ENCODE measurements at regions not wholly inside any gene's neighbourhood (a gene's known extent, or its start where the extent isn't known, plus 50 kb on each side); places are given as distances from the start of the nearest gene placed in this dataset.
"Not testable (repeated sequence)": the region's sequence is repeated elsewhere in the genome, so short reads cannot be mapped to it uniquely, and the experiment has no call there.

DNA sequence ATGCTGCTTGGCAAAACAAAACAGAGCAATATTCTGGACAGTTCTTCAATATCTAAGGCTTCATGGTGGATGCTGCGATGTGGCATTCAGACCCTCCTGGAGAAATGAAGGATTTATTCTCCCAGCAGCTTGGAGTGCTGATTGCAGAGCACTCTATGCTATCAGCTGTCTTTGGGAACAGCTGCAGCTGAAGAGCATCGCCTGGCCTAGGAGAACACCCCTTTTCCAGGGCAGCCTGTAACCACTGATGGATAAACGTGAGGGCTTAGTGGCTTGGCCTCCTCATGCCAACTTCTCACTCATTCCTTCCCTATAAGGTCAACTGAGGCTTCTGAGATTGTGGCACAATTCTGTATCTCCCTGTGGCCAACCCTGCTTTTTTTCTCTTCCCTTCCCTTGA is 638.1 kb upstream of the CNTNAP2 start:
- DNase-seq (ENCODE audit: low read depth in 4 of 4, low spot score in 1 of 4): no peak

DNA sequence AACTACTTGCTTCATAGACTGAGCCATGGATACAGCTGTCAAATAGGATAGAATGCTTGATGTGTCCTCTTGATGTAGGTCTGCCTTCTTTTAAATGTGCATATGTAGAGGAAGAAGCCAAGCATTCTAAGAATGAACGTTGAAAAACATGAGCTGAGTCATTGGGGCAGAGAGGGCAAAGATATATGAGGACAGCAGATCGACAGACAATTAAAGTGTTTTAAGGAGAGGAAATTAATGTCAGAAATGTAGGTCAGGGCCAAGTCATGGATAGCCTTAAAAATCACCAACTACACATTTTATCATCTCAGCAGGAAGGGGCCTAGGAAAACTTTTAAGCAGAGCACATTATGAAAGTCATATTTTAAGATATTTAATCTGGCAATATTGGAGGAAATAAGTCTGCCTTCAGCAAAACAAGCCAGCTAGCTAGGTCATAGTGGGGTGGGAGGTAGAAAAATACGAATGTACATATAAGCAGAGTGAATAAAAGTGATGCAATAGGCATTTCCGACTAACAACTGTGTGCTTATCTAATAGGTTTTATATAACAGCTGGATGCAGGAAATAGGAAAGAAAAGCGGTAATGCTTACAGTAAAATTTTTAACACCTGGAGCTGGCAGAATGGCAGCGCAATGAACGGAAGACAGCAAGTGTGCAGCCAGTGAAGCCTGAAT is 638.3 kb upstream of the TPK1 start:
- DNase-seq (ENCODE audit: low read depth in 4 of 4, low spot score in 1 of 4): no peak

DNA sequence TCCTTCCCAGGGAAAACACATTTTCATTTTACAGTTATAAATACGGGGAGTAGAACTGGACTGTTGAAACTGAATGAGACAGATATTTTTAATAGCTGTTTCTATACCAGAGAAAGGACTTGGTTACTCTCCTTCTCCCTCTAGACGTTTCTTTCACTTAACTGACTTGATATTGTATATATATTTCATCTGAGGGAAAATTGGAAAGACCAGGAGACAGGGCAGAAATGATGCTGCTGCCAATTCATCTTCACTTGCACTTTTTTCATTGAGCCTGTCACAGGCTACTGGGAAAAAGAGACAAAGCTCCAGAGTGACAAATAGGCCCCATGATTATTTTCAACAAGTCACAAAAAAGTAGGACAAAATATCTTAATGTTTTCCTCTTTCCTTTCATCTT is 636.0 kb upstream of the TPK1 start:
- DNase-seq (ENCODE audit: low read depth in 4 of 4, low spot score in 1 of 4): no peak

DNA sequence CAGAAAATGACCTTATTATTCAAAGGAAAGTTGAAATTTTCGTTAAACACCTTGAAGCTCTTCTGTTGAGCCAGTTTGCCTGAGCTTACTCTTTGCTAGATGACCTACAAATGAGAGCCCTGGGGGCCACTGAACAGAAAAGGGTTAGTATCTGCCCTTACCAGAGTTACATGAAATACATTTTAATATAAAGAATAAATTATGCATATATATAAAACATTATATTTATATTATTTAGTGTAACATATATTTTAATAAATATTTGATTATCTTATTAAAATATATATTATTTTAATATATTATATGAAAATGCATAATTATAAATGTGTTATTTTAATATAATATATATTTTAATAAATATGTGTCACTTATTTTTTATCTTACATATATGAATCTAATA is 628.4 kb upstream of the TPK1 start:
- no peak for DNase-seq (ENCODE audit: low read depth in 4 of 4, low spot score in 1 of 4)

DNA sequence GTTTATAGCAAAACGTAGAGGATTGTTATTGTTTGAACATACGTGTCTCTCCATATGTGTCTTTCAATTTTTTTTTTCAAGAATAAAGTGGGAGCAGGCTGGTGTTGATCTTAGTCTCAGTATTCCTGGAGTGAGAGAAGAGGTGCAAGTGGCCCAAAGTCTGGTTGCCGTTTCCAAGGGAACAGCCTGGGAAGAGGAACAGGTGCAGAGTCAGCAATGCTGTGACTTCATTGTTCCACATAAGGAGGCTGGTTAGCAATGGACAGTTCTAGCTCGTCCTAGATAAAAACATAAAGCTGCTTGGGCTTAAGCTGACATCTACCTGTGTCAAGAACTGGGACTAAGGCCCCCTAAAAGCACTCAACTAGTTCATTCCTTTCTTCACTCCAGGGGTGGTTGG is 626.6 kb upstream of the TPK1 start:
- DNase-seq (ENCODE audit: low read depth in 4 of 4, low spot score in 1 of 4): no peak

DNA sequence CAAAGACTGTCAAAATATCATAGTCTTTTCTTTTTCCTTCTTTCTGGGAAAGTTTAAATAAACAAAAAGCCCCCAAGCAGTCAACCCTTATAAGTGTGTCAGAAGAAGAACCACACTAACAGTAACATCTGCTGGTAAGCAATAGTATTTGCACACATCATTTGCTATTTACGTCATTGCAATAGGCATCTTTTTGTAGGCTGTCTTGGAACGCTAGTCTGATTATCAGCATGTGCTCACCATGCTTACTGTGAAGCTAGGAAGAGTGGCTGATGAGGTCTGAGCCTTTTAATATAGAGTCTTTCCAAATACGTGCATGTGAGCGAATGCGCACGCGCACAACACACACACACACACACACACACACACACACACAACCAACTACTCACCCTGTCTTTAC is 599.0 kb upstream of the TPK1 start:
- DNase-seq (ENCODE audit: low read depth in 4 of 4, low spot score in 1 of 4): no peak

DNA sequence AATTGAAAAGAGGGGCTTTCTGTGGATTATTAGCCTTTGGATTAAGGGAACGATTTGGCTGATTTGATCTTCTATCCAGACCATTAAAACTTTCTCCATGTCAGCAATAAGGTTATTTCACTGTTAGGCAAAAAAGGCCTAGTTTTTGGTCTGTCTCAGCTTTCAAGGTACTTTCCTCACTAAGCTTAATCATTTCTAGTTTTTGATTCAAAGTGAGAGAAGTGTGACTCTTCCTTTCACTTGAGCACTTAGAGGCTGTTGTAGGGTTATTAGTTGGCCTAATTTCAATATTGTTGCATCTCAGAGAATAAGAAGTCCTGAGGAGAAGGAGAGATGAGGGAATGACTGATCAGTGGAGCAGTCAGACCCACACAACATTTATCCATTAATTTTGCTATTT is 596.0 kb upstream of the TPK1 start:
- no peak for DNase-seq (ENCODE audit: low read depth in 4 of 4, low spot score in 1 of 4)

DNA sequence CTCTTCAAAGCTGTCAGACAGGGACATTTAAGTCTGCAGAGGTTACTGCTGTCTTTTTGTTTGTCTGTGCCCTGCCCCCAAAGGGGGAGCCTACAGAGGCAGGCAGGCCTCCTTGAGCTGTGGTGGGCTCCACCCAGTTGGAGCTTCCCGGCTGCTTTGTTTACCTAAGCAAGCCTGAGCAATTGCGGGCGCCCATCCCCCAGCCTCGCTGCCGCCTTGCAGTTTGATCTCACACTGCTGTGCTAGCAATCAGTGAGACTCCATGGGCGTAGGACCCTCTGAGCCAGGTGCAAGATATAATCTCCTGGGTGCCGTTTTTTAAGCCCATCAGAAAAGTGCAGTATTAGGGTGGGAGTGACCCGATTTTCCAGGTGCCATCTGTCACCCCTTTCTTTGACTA is 582.6 kb upstream of the TPK1 start:
- DNase-seq (ENCODE audit: low read depth in 4 of 4, low spot score in 1 of 4): not testable (repeated sequence)

DNA sequence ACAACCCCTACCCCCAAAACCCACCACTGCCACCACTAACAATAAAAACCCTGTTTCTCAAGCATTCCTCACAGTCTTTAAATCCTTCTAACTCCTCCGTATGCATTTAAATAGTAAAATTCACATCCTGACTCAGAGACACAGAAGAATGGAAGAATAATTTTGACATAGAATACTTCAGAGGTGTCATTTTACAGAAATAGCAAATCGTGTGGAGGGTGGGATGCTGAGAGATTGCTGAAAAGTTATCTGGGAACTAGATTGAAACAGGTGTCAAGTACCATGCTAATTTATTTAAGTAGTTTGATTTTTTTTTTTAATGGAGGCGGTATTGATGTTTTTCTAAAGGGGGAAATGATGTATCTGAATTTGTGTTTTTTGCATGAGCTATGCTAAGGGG is 575.2 kb upstream of the TPK1 start:
- no peak for DNase-seq (ENCODE audit: low read depth in 4 of 4, low spot score in 1 of 4)

DNA sequence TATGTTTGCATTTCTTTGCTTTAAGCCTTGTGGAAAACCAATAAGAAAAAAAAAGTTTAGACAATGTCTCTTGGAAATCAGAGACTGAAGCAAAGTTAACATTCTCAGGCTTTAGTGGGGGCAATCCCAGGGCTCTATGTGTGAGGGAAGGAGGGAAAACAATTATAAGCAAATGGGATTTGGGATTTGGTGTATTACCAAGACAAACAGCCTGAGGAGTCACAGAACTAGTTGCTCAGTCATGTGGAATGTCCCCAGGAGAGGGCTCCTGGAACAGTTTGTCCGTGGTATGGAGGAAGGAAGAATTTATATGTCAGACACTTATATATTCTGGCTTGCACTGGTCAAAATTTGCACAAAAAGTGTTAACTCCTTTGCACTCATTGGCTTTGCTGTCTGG is 562.9 kb upstream of the TPK1 start:
- DNase-seq (ENCODE audit: low read depth in 4 of 4, low spot score in 1 of 4): no peak

DNA sequence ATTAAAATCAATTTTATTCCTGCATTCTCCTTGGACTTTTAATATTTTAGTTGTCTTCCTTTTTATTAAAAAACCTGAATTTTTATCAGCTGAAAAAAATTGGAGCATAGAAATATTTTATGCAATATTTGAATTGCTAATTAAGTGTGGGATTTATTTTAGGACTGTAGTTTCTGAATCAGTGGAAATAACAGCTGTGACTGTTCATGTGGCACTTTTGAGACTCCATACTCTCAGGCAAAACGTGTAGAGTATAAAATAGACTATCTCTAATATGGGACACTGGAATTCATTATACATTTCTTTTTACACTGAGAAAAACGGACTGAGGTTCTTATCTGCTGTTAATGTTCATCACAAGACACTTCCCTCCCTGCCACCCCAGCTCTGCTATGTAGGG is 558.3 kb upstream of the TPK1 start:
- DNase-seq (ENCODE audit: low read depth in 4 of 4, low spot score in 1 of 4): no peak

DNA sequence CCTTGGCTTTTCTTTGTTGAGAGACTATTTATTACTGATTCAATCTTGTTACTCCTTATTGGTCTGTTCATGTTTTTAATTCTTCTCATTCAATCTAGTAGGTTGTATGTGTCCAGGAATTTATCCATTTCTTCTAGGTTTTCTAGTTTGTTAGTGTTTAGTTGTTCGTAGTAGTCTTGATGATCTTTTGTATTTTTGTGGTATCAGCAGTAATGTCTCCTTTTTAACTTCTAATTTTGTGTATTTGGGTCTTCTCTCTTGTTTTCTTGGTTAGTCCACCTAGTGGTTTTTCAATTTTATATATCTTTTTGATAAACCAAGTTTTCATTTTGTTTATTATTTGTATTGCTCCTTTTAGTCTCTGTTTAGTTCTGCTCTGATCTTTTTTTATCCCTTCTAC is 546.9 kb upstream of the TPK1 start:
- no peak for DNase-seq (ENCODE audit: low read depth in 4 of 4, low spot score in 1 of 4)

DNA sequence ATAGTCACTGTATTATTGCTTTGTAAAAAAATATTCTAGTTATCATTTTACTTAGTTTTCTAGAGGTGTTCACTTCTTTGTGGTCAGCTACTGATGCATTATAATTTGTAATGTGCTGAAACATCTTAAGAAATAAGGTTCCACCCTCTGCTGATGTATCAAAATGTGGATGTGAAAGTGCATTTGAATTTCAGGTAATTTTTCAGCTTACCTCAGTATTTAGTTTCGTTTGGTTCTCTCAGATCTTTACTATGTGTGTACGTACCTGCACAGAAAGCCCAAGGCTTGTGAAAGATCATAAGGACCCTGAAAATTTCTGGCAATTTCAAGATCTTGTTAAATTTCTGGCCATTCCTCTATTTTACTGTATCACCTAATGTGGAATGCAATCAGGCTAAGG is 542.3 kb upstream of the TPK1 start:
- DNase-seq (ENCODE audit: low read depth in 4 of 4, low spot score in 1 of 4): no peak

DNA sequence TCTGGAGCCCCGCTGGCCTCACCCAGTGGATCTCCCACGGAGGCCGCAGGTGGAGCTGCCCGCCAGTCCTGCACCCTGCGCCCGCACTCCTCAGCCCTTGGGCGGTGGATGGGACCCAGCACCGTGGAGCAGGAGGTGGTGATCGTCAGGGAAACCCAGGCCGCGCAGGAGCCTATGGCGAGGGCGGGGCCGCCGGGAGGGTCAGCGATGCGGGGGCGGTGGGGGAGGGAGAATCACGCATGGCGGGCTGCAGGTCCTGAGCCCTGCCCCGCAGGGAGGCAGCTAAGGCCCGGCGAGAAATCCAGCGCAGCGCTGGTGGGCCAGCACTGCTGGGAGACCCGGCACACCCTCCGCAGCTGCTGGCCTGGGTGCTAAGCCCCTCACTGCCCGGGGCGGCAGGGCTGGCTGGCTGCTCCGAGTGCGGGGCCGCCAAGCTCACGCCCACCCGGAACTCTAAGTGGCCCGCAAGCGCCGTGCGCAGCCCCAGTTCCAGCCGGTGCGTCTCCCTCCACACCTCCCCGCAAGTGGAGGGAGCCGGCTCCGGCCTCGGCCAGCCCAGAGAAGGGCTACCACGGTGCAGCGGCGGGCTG is 524.8 kb upstream of the TPK1 start:
- DNase-seq (ENCODE audit: low read depth in 4 of 4, low spot score in 1 of 4): no peak

DNA sequence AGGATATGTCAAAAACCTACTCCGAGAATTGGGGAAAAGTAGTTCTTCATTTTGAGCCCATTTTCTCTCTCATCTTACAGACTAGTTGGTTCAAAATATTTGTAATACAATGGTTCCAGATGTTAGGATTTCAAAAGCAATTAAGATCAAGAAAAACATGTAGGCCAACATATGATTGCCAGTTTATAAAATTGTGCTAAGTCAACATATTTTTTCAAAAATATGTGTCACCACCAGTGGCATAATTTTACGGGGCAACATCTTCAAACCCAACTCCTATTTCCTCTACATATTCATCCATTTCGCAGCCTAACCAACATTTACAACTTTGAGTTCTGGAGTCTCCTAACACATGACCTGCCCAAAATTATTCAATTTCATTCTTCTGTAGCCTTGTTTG is 514.5 kb upstream of the TPK1 start:
- DNase-seq (ENCODE audit: low read depth in 4 of 4, low spot score in 1 of 4): no peak

DNA sequence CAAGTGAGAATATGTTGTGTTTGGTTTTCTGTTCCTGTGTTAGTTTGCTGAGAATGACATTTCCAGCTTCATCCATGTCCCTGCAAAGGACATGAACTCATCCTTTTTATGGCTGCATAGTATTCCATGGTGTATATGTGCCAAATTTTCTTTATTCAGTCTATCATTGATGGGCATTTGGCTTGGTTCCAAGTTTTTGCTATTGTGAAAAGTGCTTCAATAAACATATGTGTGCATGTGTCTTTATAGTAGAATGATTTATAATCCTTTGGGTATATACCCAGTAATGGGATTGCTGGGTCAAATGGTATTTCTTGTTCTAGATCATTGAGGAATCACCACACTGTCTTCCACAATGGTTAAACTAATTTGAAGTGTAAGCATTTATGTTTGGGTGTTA is 513.6 kb upstream of the TPK1 start:
- DNase-seq (ENCODE audit: low read depth in 4 of 4, low spot score in 1 of 4): not testable (repeated sequence)

DNA sequence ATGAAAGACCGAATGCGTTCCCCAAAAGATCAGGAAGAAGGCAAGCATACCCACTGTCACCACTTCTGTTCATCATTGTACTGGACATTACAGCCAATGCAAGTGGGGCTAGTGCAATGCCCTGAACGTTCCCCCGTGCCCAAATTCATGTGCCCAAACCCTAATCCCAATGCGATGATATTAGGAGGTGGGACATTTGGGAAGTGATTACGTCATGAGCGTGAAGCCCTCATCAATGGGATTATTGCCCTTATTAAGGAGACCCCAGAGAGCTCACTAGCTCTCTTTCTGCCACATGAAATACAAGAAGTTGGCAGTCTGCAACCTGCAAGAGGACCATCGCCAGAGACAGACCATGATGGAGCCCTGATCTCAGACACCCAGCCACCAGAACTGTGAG is 511.4 kb upstream of the TPK1 start:
- DNase-seq (ENCODE audit: low read depth in 4 of 4, low spot score in 1 of 4): no peak

DNA sequence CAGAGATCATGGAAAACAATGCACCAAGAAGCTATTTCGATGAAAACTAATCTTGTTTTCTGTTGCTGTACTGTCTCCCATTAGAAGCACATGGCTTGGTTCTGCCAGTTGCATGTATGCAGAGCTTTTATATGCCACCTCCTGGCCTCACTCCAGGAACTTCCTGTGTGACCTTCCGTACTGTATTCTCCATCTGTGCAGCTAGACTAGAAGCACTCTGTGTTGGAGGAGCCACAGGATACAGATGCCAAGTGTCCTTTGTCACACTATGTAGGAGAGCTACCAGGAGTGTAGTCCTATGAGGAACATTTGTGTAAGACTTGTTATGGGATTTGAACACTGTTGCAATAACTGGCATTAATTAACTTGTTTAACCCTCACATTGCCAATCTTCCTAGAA is 503.5 kb upstream of the TPK1 start:
- no peak for DNase-seq (ENCODE audit: low read depth in 4 of 4, low spot score in 1 of 4)

DNA sequence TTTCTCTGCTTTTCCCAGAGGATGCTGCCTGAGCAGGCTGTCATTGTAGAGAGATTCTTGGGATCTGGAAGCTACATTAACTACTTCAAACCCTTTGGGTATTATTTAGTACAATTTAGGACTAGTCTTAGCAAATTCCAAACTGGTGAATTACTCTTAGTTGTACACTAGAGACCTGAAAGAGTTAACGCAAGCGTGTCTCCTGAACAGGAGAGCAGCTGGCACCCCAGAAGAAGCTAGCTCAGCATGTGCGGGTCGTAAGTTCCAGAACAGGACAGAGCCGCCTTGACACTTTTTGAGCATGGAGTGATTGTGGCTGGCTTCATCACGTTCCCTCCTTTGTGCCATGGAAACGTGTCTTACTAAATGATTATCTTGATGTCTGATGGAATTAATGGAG is 495.7 kb upstream of the TPK1 start:
- no peak for DNase-seq (ENCODE audit: low read depth in 4 of 4, low spot score in 1 of 4)

DNA sequence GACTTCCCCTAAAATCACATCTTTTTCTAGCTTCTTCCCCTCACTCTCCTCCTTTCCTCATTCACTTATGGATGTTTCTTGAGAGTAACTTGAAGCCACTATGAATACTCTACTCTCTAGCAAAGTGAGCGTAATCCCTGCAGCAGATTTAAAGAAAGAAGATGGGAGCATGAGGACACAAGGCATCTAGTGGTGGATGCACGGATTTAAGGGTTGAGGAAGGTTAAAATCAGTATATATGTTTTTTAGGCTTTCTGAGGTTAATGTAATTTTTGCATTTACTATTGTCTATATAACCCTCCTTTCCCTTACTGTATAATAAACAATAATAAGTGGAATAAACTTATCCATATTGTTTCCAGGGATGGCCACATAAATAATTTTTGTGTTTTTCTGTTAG is 495.2 kb upstream of the TPK1 start:
- no peak for DNase-seq (ENCODE audit: low read depth in 4 of 4, low spot score in 1 of 4)

DNA sequence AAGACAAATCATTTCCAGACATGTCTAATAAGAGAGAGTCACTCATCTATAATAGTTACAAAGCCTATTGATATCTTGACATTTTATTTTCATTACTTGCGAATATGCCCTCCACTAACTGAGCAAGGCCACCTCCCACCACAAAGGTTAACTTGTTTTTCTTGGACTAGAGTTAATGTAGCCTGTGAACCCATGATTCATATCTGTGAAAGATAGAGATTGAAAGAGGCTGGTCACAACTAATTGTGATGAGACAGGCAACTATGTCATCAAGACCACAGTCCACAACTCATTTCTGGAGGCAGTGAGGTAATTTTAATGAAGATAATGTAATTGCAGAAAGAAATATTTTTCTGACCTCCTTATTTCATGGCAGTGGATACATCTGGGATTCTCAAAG is 491.8 kb upstream of the TPK1 start:
- no peak for DNase-seq (ENCODE audit: low read depth in 4 of 4, low spot score in 1 of 4)

DNA sequence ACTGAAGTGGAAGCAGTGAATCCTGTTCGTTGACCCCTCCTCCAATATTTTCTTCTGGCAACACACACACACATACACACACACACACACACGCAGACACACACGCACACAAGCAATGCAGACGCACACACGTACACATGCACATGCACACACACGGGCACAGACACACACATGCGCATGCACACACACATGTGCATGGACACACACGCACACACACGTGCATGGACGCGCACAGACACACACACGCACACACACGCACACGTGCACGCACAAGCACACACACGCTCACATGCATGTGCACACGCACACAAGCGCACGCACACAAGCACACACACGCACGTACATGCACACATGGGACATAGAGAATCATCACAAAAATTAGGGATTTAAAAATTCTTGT is 488.2 kb upstream of the TPK1 start:
- no peak for DNase-seq (ENCODE audit: low read depth in 4 of 4, low spot score in 1 of 4)

DNA sequence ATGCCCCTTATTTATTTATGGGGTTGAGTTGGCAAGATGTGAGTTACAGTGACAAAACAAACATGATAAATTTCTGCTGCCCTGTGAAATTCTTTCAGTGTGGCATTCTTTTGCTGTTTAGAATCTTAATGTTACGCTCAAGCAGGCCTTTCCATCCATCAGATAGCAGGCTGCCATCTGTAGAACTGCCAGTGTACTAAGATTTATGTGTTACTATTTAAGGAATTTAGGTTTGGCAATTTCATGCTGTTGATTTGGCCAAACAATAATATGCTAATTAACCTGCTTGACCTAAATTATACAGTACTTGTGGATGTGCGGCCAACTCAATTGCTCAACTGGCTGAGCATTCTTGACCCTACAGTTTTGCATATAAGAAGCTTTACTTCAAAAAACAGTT is 477.7 kb upstream of the TPK1 start:
- DNase-seq (ENCODE audit: low read depth in 4 of 4, low spot score in 1 of 4): no peak

DNA sequence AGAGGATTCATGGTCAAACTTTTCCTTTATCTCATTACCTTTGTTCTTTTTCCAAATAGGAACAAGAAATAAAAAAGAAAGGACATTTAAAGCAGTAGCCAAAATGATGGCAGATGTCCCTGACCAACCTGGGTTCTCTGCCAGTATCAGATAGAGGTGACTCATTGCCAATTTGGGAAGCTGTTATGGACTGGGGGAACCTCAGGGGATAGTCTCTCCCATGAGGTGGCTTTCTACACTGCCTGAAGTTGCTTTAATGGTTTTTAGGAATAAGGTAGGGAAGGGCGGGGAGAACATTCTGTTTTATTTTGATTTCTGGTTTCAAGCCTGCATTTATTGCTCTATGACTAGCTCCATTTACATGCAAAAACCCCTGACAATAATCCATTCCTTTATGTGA is 457.9 kb upstream of the TPK1 start:
- no peak for DNase-seq (ENCODE audit: low read depth in 4 of 4, low spot score in 1 of 4)
